ENCODE measurements at regions not wholly inside any gene's neighbourhood (a gene's known extent, or its start where the extent isn't known, plus 50 kb on each side); places are given as distances from the start of the nearest gene placed in this dataset.

DNA sequence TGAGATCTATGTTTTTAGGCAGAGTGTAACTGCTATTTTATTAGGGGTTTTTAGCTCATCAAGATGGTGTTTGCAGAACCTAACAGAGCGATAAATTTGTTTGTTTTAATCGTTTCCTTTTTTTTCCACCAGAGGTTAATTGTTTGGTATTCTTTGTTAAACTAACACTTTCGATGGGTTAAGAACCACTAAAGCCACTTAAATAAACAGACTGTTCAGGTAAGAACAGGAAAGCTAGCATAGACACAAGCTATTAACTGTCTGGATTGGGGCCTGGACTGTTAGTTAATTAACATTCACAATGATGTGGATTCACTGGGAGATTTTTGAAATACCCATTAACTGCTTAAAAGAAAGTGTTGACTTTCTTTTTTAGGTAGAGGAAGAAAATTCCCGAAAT, 209.0 kb upstream of the COPS8 start:
- no peaks in the 10 kb centered on the region for H3K27me3 Mint-ChIP-seq (ENCODE audit: low read depth)
- no peak overlapping the region for H3K27ac Mint-ChIP-seq (ENCODE audit: unreplicated experiment)
- no peaks in the 10 kb centered on the region for H3K36me3 Mint-ChIP-seq (ENCODE audit: low read depth)
- TF ChIP-seq, protein P1, sequence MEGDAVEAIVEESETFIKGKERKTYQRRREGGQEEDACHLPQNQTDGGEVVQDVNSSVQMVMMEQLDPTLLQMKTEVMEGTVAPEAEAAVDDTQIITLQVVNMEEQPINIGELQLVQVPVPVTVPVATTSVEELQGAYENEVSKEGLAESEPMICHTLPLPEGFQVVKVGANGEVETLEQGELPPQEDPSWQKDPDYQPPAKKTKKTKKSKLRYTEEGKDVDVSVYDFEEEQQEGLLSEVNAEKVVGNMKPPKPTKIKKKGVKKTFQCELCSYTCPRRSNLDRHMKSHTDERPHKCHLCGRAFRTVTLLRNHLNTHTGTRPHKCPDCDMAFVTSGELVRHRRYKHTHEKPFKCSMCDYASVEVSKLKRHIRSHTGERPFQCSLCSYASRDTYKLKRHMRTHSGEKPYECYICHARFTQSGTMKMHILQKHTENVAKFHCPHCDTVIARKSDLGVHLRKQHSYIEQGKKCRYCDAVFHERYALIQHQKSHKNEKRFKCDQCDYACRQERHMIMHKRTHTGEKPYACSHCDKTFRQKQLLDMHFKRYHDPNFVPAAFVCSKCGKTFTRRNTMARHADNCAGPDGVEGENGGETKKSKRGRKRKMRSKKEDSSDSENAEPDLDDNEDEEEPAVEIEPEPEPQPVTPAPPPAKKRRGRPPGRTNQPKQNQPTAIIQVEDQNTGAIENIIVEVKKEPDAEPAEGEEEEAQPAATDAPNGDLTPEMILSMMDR (conservative IDR thresholded peaks at IDR 0.05), result no peak
- no peak for DNase-seq (ENCODE audit: low read depth, low spot score)
- no peak overlapping the region for H3K4me3 Mint-ChIP-seq
- peaks cover 3% of the 10 kb centered on the region for H3K9me3 Mint-ChIP-seq
- peaks cover 16% of the 10 kb centered on the region for H3K4me1 Mint-ChIP-seq

GRCh38 chr2:236877972-236878371, 207.7 kb upstream of the COPS8 start:
- Mint-ChIP-seq H3K36me3 (ENCODE audit: low read depth) (peaks cover 7% of the 10 kb centered on the region), H3K9me3 (peaks cover 9% of the 10 kb centered on the region), H3K4me3 (no peak overlapping the region), H3K27ac (ENCODE audit: unreplicated experiment) (no peak overlapping the region), H3K4me1 (peaks cover 13% of the 10 kb centered on the region), H3K27me3 (ENCODE audit: low read depth) (no peaks in the 10 kb centered on the region)
- TF ChIP-seq, protein P1 (conservative IDR thresholded peaks at IDR 0.05), result no peak
- DNase-seq (ENCODE audit: low read depth, low spot score), result no peak

DNA sequence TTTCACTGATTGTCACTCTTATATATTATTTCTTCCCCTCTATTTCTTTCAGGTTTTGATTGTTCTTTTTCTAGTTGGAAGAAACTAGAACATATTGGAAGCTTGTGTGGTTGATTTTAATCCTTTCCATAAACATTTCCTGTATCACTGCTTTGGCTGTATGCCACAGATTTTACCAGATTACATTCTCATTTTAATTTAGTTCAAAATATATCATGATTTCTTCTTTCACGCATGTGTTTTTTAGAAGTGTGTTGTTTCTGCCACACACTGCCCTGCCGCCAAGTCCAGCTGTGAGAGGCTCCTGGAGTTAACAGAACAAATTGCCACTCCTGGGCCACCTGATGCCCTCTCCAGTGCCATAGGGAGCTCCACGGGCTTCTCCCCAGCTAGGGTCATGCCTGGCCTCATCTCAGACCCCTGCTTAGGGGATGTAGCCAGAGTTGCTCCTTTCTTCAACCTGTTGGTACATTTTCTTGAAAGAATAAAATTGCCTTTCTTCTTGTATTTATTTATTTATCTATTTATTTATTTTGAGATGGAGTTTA, 206.2 kb upstream of the COPS8 start:
- Mint-ChIP-seq H3K9me3 (peaks cover 13% of the 10 kb centered on the region), H3K27me3 (ENCODE audit: low read depth) (no peaks in the 10 kb centered on the region), H3K4me3 (no peak overlapping the region), H3K4me1 (peaks cover 10% of the 10 kb centered on the region), H3K27ac (ENCODE audit: unreplicated experiment) (no peak overlapping the region), H3K36me3 (ENCODE audit: low read depth) (peaks cover 9% of the 10 kb centered on the region)
- DNase-seq (ENCODE audit: low read depth, low spot score), result no peak
- TF ChIP-seq, protein P1 (conservative IDR thresholded peaks at IDR 0.05), result no peak

DNA sequence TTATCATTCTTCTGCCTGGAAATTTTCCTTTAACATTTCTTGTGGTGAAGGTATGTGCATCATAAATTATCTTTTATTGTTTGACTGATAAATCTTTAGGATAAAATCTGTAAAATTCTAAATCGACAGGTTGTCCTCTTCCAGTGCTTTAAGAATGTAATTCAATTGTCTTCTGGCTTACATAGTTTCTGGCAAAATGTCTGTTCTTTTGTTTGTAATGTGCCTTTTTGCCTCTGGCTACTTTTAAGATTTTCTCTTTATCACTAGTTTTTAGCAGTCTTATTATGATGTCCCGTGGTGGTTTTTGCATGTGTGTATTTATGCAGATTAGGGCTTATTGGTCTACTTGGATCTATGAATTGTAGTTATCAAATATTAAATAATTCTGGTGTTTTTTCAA, 203.6 kb upstream of the COPS8 start:
- Mint-ChIP-seq H3K4me3 (no peak overlapping the region), H3K4me1 (no peaks in the 10 kb centered on the region), H3K27ac (ENCODE audit: unreplicated experiment) (no peak overlapping the region), H3K27me3 (ENCODE audit: low read depth) (no peaks in the 10 kb centered on the region), H3K36me3 (ENCODE audit: low read depth) (peaks cover 9% of the 10 kb centered on the region), H3K9me3 (peaks cover 13% of the 10 kb centered on the region)
- TF ChIP-seq, protein P1 (conservative IDR thresholded peaks at IDR 0.05), result no peak
- no peak for DNase-seq (ENCODE audit: low read depth, low spot score)

- TF ChIP-seq, protein P1 (conservative IDR thresholded peaks at IDR 0.05), result no peak
- H3K4me1 Mint-ChIP-seq, result peaks cover 4% of the 10 kb centered on the region
- no peak for DNase-seq (ENCODE audit: low read depth, low spot score)
- no peak overlapping the region for H3K27ac Mint-ChIP-seq (ENCODE audit: unreplicated experiment)
- no peaks in the 10 kb centered on the region for H3K27me3 Mint-ChIP-seq (ENCODE audit: low read depth)
- no peak overlapping the region for H3K4me3 Mint-ChIP-seq
- H3K36me3 Mint-ChIP-seq (ENCODE audit: low read depth), result peaks cover 9% of the 10 kb centered on the region
- H3K9me3 Mint-ChIP-seq, result peaks cover 13% of the 10 kb centered on the region
Observed at GRCh38 chr2:236882930-236883329, 202.8 kb upstream of the COPS8 start.

All from neural crest cell (in vitro differentiated cells).